Neural cell (in vitro differentiated cells): ENCODE measurements at regions not wholly inside any gene's neighbourhood (a gene's known extent, or its start where the extent isn't known, plus 50 kb on each side); places are given as distances from the start of the nearest gene placed in this dataset.

Source experiments
- H2AFZ ChIP-seq: fragments of 200-600, 300-800 bp; sonication (generic), shearing (Covaris generic); 2 replicates; pipeline ENCODE4 v1.6.0; 2014; ENCODE audit warnings: low read depth, mild to moderate bottlenecking, antibody characterized with exemption, low read length, moderate library complexity
- H3F3A ChIP-seq: fragments of 200-600 bp; shearing (Covaris generic); 2 replicates; pipeline ENCODE4 v1.6.1; 2016; ENCODE audit warnings: mild to moderate bottlenecking, moderate library complexity, mixed read lengths, antibody characterized with exemption, low read length; ENCODE audit not compliant: insufficient read depth, poor library complexity, severe bottlenecking
- H3K27ac ChIP-seq: fragments of 200-600, 300-800 bp; sonication (generic), shearing (Covaris generic); 2 replicates; pipeline ENCODE4 v1.5.1; 2014; ENCODE audit warnings: mild to moderate bottlenecking, low read length, moderate library complexity
- H3K27me3 ChIP-seq: fragments of 300-800, 200-600 bp; sonication (generic), shearing (Covaris generic); 2 replicates; pipeline ENCODE4 v1.6.0; 2014; ENCODE audit warnings: mild to moderate bottlenecking, low read depth, low read length, moderate library complexity; ENCODE audit not compliant: insufficient read depth
- H3K36me3 ChIP-seq: fragments of 300-800, 200-600 bp; sonication (generic), shearing (Covaris generic); 2 replicates; pipeline ENCODE4 v1.5.1; 2014; ENCODE audit warnings: mild to moderate bottlenecking, antibody characterized with exemption, low read length, moderate library complexity; ENCODE audit not compliant: insufficient read depth
- H3K4me2 ChIP-seq: fragments of 300-800, 200-600 bp; sonication (generic), shearing (Covaris generic); 2 replicates; pipeline ENCODE4 v1.6.0; 2014; ENCODE audit warnings: mild to moderate bottlenecking, low read length
- H3K4me3 ChIP-seq: fragments of 300-800, 200-600 bp; sonication (generic), shearing (Covaris generic); 2 replicates; pipeline ENCODE4 v1.5.1; 2014; ENCODE audit warnings: mild to moderate bottlenecking, low read length, moderate library complexity
- H3K79me2 ChIP-seq: fragments of 200-600 bp; shearing (Covaris generic); replicated peaks from 2 replicates; pipeline ENCODE4 v1.6.0; 2014; ENCODE audit warnings: mild to moderate bottlenecking, low read length, moderate library complexity; ENCODE audit not compliant: insufficient read depth
- H3K9ac ChIP-seq: fragments of 300-800, 200-600 bp; sonication (generic), shearing (Covaris generic); 2 replicates; pipeline ENCODE4 v1.6.1; 2016; ENCODE audit warnings: mild to moderate bottlenecking, low read length, mixed read lengths
- H3K9me2 ChIP-seq: fragments of 200-600 bp; shearing (Covaris generic); 2 replicates; pipeline ENCODE4 v1.6.1; 2016; ENCODE audit warnings: mild to moderate bottlenecking, low read length, mixed read lengths; ENCODE audit not compliant: insufficient read depth
- H3K9me3 ChIP-seq: fragments of 200-600, 300-800 bp; sonication (generic), shearing (Covaris generic); 2 replicates; pipeline ENCODE4 v1.6.1; 2016; ENCODE audit warnings: mild to moderate bottlenecking, mixed run types, low read length, moderate library complexity, mixed read lengths
- H4K20me1 ChIP-seq: fragments of 200-600 bp; shearing (Covaris generic); 2 replicates; pipeline ENCODE4 v1.6.1; 2016; ENCODE audit warnings: mild to moderate bottlenecking, mixed run types; ENCODE audit not compliant: insufficient read depth
- CTCF ChIP-seq: fragments of 450-650 bp; IDR thresholded peaks from 2 replicates; pipeline ENCODE4 v1.5.1; 2014; ENCODE audit warnings: antibody characterized with exemption, mild to moderate bottlenecking, moderate library complexity; ENCODE audit not compliant: poor library complexity, severe bottlenecking
- EP300 ChIP-seq: fragments of 450-650 bp; conservative IDR thresholded peaks from 2 replicates; pipeline ENCODE4 v1.6.1; 2014; ENCODE audit warnings: antibody characterized with exemption, mild to moderate bottlenecking, moderate library complexity; ENCODE audit not compliant: poor library complexity, severe bottlenecking
- EZH2 ChIP-seq: fragments of 200-600, 300-800 bp; shearing (Covaris generic), sonication (generic); IDR thresholded peaks from 2 replicates; pipeline ENCODE4 v1.6.1; 2014; ENCODE audit warnings: antibody characterized with exemption, low read length, borderline replicate concordance, mild to moderate bottlenecking; ENCODE audit not compliant: insufficient read depth, poor library complexity, severe bottlenecking
- MXI1 ChIP-seq: fragments of 450-650 bp; conservative IDR thresholded peaks from 2 replicates; pipeline ENCODE4 v1.6.1; 2014; ENCODE audit warnings: antibody characterized with exemption, mild to moderate bottlenecking; ENCODE audit not compliant: poor library complexity, severe bottlenecking
- POLR2AphosphoS5 ChIP-seq: IDR thresholded peaks from 2 replicates; pipeline ENCODE4 v1.6.1; 2012
- RAD21 ChIP-seq: fragments of 450-650 bp; conservative IDR thresholded peaks from 2 replicates; pipeline ENCODE4 v1.6.1; 2014; ENCODE audit warnings: antibody characterized with exemption, mild to moderate bottlenecking, moderate library complexity
- REST ChIP-seq: IDR thresholded peaks from 2 replicates; pipeline ENCODE4 v1.6.1; 2012; ENCODE audit warnings: borderline replicate concordance
- SMC3 ChIP-seq: fragments of 450-650 bp; conservative IDR thresholded peaks from 2 replicates; pipeline ENCODE4 v1.6.1; 2014; ENCODE audit warnings: antibody characterized with exemption, mild to moderate bottlenecking, moderate library complexity; ENCODE audit not compliant: poor library complexity
- TAF1 ChIP-seq: IDR thresholded peaks from 2 replicates; pipeline ENCODE4 v1.6.1; 2012; ENCODE audit warnings: low read depth

GRCh38 chr1:181863736-181864135 lies 197.8 kb downstream of the ZNF648 start:
- no peaks in the 10 kb centered on the region for H3K36me3 ChIP-seq
- no peaks in the 10 kb centered on the region for H3K9me2 ChIP-seq
- H3K27ac ChIP-seq: no peak overlapping the region
- H3K9me3 ChIP-seq: peaks cover 5% of the 10 kb centered on the region
- no peak overlapping the region for H3K4me2 ChIP-seq
- no peak overlapping the region for H3K9ac ChIP-seq
- no peaks in the 10 kb centered on the region for H3F3A ChIP-seq
- H2AFZ ChIP-seq: no peak overlapping the region
- H3K27me3 ChIP-seq: no peaks in the 10 kb centered on the region
- no peaks in the 10 kb centered on the region for H3K79me2 ChIP-seq
- no peaks in the 10 kb centered on the region for H4K20me1 ChIP-seq
- no peak overlapping the region for H3K4me3 ChIP-seq
- TF ChIP-seq EP300: no peak
- no peak for TF ChIP-seq MXI1
- TF ChIP-seq RAD21: no peak
- no peak for TF ChIP-seq EZH2
- no peak for TF ChIP-seq SMC3
- TF ChIP-seq POLR2AphosphoS5: no peak
- TF ChIP-seq TAF1: no peak
- no peak for TF ChIP-seq REST
- TF ChIP-seq CTCF: no peak

GRCh38 chr1:181863006-181863405 lies 198.5 kb downstream of the ZNF648 start:
- no peak overlapping the region for H2AFZ ChIP-seq
- no peak overlapping the region for H3K4me3 ChIP-seq
- H3K4me2 ChIP-seq: no peak overlapping the region
- no peaks in the 10 kb centered on the region for H3K27me3 ChIP-seq
- H4K20me1 ChIP-seq: no peaks in the 10 kb centered on the region
- no peaks in the 10 kb centered on the region for H3K79me2 ChIP-seq
- no peaks in the 10 kb centered on the region for H3K36me3 ChIP-seq
- no peak overlapping the region for H3K27ac ChIP-seq
- no peaks in the 10 kb centered on the region for H3F3A ChIP-seq
- H3K9me2 ChIP-seq: no peaks in the 10 kb centered on the region
- TF ChIP-seq REST (no peak), TAF1 (no peak)
- H3K9me3 ChIP-seq: peaks cover 5% of the 10 kb centered on the region
- H3K9ac ChIP-seq: no peak overlapping the region
